Mucosa of gallbladder (tissue), 1 donor: ENCODE measurements at regions not wholly inside any gene's neighbourhood (a gene's known extent, or its start where the extent isn't known, plus 50 kb on each side); places are given as distances from the start of the nearest gene placed in this dataset.
A peak's percentile ranks its signal among the peaks of the same experiment; 100 is the strongest.
"Not testable (repeated sequence)": the region's sequence is repeated elsewhere in the genome, so short reads cannot be mapped to it uniquely, and the experiment has no call there.

Source experiments
- DNase-seq: peaks from one replicate; pipeline ENCODE4 v3.0.0-alpha.2; 2020; ENCODE audit warnings: low spot score
- donor health status: DM: no; HTN: no; CAD: no.

DNA sequence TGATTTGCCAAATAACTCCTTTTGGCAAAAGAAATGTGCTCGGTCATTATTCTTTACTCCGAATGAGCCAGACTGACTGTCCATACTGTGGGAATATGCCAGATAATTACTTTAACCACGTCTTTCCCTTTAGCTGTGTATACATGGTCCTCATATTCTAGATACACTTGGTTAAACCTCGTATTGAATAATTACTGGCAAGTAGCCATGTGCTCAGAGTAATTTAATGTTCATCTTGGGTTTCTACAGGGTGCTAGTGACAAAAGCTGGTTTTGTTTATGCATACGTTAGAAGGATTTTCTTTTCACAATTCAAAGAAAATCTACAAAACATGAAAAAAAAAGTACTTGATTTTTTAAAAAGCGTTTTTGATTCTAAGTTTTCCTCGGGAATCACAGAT is 540.3 kb downstream of the KCNJ2 start:
- DNase-seq = no peak

- DNase-seq = no peak
Measured at GRCh38 chr17:70713694-70714093, 544.4 kb downstream of the KCNJ2 start.

GRCh38 chr17:70716551-70716950 is 547.2 kb downstream of the KCNJ2 start:
- DNase-seq = no peak

DNA sequence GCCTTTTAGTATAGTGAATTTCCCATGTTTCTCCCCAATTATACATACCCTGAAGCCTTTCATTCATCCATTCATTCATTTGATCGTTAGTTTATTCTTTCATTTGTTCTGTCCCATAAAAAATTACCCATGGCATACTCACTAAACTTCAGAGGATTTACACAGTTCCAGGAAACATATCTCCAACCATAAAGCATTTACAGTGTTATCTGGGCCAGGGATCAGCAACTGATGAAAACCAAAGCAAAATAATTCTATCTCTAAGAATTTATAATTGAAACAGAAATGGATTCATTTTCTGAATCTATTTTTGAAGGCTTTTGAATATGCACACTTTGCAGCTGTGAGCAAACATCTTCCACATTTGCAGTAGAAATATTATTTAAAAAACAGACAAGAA is 547.7 kb downstream of the KCNJ2 start:
- DNase-seq = no peak

GRCh38 chr17:70736375-70736957 is 567.1 kb downstream of the KCNJ2 start:
- DNase-seq = no peak

GRCh38 chr17:70739065-70739464 is 569.7 kb downstream of the KCNJ2 start:
- no peak for DNase-seq

DNA sequence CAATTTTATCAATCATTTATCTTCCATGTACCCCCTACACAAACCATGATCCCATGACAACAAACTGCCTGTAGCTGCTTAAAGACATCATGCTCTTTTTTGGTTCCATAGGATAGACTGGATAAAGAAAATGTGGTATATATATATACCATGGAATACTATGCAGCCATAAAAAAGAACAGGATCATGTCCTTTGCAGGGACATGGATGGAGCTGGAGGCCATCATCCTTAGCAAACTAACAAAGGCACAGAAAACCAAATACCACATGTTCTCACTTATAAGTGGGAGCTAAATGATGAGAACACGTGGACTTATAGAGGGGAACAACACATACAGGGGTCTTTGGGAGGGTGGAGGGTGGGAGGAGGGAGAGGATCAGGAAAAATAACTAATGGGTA is 577.2 kb downstream of the KCNJ2 start:
- DNase-seq = not testable (repeated sequence)

DNA sequence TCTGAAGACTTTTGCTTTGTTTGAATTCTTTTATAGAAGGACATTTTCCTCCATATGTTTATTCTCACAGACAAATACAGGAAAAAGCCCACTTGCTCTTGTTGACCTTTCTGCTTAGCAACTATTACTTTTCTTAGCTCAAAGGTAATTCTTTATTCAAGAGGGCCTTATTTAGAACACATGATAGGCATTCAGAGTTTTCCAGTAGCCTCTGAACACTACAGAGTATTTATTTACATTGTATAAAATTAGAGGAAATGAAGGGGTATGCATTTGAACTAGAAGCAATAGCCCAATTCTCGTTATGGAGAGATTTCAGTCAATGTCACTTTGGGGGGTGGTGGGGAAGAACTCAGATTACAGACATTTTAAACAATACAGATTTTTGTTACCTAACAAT is 581.7 kb downstream of the KCNJ2 start:
- DNase-seq = no peak

DNA sequence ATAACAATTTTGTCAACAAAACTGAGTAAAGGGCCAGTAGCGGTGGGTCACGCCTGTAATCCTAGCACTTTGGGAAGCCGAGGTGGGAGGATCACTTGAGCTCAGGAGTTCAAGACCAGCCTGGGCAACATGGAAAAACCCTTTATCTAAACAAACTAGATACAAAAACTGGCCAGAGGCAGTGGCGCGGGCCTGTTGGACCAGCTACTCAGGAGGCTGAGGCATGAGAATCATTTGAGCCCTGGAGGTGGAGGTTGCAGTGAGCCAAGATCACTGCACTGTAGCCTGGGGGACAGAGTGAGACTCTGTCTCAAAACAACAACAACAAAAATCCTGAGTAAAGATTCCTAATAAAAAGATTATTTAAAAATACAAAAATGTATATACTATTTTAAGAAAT is 583.1 kb downstream of the KCNJ2 start:
- not testable (repeated sequence) for DNase-seq

GRCh38 chr17:70752966-70753467 is 583.7 kb downstream of the KCNJ2 start:
- no peak for DNase-seq

DNA sequence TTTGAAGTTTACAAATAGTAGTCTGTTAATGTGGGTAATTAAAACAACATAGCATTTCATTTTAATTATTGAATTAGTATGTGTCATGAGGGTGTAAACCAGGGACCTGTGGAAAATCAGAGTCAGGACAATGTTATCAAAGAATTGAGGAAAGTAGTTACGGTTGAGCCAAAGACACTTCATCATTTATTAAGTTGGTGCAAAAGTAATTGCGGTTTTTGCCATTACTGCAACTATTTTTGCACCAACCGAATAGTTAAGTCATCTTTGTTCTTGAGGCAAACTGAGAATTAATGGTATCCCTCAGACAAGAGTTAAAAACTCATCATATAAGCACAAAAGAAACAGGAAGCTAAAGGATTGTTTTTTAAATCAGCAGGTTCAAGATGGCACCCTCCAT is 593.7 kb downstream of the KCNJ2 start:
- DNase-seq = no peak

GRCh38 chr17:70767102-70767701 is 597.9 kb downstream of the KCNJ2 start:
- DNase-seq = no peak

GRCh38 chr17:70769956-70770355 is 600.6 kb downstream of the KCNJ2 start:
- DNase-seq = no peak

DNA sequence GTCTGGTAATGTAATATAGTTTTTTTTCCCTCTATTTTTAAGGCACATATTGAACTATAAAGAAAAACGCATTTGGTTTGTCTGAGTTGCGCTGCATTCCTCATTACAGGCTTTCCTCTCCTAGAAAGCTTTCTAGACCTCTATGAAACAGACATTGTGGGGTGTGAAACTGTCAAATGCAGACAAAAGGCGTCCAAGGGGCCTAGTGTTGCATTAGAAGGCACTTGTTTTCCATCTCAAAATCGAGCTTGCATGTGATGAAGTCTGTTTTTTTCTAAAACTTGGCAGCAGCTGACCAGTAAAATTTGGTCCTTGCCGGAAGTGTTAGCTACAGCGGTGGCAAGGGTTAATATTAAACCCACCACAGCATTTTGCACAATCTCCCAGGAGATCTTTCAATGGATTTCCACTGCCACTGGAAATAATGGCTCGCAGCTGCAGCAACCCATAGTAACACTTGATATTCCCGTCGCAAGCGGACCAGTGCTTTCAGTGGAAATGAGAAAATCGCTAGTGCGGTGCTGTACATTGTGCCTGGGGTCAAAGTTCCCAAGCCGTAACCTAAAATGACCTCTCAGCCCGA is 602.6 kb downstream of the KCNJ2 start:
- DNase-seq = no peak

GRCh38 chr17:70772761-70773160 is 603.4 kb downstream of the KCNJ2 start:
- peak; percentile 40 for DNase-seq

- DNase-seq = no peak
Measured at GRCh38 chr17:70773258-70773657, 603.9 kb downstream of the KCNJ2 start.

DNA sequence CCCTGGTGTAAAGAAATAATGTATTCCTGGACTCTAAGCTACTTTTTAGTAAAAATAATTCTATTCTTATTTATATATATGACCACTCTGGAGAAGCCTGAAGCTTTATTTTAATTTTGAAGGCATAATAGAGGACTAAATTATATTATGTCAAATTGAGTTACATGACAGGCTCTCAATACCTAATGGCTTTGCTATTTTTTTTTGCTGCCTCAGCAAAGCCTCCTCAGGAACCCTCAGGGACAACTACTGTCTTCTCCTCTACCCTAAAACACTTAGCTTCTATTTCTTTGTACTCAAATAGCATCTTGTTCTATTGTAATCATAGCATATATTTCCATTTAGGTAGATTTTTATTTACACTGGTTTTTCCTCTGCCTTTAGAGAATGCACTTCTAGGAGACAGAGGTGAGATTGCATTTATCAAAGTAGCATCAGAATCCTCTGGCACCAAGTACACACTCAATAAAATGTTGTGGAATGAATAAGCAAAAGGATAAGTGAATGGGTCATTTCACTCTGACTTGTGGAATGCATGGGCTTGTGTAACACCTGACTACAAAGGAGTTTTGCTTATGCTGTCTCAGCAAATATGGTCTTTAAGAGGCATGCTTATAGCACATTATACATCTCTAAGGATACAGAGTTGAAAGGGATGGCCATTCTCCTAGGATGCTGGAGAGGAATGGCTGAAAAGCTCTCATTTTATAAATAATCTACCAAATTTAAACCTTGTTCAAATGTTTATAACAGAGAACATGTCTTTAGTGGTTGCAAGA is 605.2 kb downstream of the KCNJ2 start:
- no peak for DNase-seq

- no peak for DNase-seq
Measured at GRCh38 chr17:70775679-70776078, 606.3 kb downstream of the KCNJ2 start.

DNA sequence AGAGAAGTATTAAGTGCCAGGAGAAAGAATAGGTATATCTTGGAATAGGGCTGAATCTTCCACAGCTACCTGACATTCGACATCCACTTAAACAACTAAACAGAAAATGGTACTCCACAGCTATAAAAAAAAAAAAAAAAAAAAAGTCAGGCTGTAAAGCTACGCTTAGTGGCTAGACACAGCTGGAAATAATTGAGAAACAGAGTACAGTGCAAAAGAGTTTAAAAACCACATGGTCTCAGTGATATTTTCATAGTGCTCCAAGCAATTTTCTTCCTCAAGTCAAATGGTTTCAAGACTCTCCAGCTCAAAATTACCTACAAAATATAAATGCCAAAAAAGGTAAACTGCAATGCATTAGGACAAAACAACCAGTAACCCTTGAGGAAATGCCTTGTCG is 607.1 kb downstream of the KCNJ2 start:
- DNase-seq = no peak

DNA sequence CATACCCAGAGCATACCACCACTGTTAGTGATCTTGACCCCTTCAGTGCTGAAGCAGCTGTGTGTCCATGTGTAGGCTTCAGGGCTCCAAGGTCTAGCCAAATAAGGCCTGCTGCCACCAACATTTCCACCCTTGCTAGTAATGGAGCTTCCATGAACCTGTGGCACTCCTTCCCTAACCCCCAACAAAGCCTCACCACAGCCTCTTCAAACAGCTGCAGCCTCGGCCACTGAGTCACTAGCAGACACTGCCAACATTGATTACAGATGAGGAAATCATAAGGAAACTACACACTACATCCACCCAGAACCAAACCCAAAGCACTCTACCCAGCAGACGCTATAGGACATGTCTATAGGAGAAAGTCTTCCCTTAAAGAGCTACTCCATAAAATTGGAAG is 610.7 kb downstream of the KCNJ2 start:
- no peak for DNase-seq

DNA sequence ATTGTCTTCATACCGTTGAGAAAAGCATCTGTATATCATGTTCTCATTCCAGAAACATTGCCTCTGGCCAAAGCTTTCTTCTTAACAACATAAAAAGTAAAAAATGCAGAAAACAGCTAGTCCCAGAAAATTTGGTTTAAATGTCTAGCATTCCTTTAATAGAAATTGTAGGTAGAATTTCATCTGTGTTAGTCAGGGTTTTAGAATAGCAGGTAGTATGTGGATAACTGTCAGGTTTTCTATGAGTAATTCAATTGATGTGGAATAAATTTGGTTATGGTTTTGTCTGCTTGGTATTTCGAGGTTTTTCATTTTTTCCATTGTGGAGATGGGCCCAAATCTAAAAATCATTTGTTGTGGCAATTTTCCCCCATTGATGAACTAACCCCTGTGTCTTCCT is 616.7 kb downstream of the KCNJ2 start:
- DNase-seq = no peak

DNA sequence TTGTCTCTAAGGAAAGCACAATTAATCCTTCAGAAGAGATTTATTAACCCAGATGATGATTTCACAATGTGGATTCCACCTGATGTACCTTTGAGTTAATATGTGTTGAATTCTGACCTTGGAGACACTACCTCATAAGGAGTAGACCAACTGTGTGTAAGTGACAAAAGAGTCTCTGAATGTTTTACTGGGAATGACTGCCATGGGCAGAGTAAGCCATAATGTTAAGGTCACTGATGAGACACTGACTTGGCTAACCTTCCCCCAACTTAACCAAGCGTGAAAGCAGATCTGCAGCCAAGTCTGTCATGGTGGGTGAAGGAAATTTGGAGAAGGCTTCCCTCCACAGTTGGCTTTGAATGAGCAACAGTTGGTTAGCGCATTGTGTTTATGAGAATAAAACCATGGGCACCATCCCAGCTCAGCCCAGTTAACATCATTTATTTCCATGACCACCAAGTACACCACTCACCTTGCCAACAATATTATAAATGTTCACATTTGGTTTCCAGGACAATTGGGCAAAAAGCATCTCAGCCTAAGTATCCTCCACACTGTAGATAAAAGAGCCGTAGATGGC is 618.5 kb downstream of the KCNJ2 start:
- no peak for DNase-seq
